GM12878 (cell line): ENCODE measurements at regions not wholly inside any gene's neighbourhood (a gene's known extent, or its start where the extent isn't known, plus 50 kb on each side); places are given as distances from the start of the nearest gene placed in this dataset.

ENCODE experiments used
- ATAC-seq: fragments of 200-7000 bp; cut with Tn5 transposase; 3 replicates; pipeline ENCODE4 v1.9.1; 2020; ENCODE audit warnings: mild to moderate bottlenecking, moderate library complexity
- BruUV-seq: library from RNA; stranded (reverse); fragments of 400-500 nt; replicated peaks from 2 replicates; lab custom pipeline; 2021; lab: Mats Ljungman, UMichigan
- CTCF ChIA-PET: fragments of 300-600 bp; sonication (Branson Sonifier 250); formaldehyde crosslinking; extraction: SDS; loops from one replicate; lab custom pipeline; 2021; ENCODE audit warnings: inconsistent platforms; lab: Yijun Ruan, JAX
- POLR2A ChIA-PET: fragments of 350-600 bp; formaldehyde crosslinking; extraction: SDS; loops from one replicate; lab custom pipeline; 2021; ENCODE audit warnings: inconsistent platforms; lab: Charles Lee
- RAD21 ChIA-PET: fragments of 300-600 bp; sonication (Branson Sonifier 250); formaldehyde crosslinking; loops from one replicate; lab custom pipeline; 2023; ENCODE audit warnings: antibody characterized with exemption; ENCODE audit not compliant: unreplicated experiment; lab: Charles Lee
- SMC1A ChIA-PET: fragments of 300-600 bp; sonication (Branson Sonifier 250); formaldehyde crosslinking; loops from one replicate; lab custom pipeline; 2023; ENCODE audit not compliant: unreplicated experiment, uncharacterized antibody; lab: Charles Lee
- DNase-seq: peaks from one replicate; pipeline ENCODE4 v3.0.0-alpha.2; 2011; ENCODE audit warnings: low read depth, low spot score
- FAIRE-seq: peaks from 3 replicates; lab custom pipeline; 2011; peaks lifted over from hg19 to GRCh38; lab: Jason Lieb, UNC
- H2AFZ ChIP-seq: 2 replicates; pipeline ENCODE4 v1.6.0; 2011; ENCODE audit warnings: low read depth, low read length, control low read depth; ENCODE audit not compliant: control insufficient read depth
- H3K27ac ChIP-seq: 2 replicates; pipeline ENCODE4 v1.5.1; 2011; ENCODE audit warnings: control low read depth; ENCODE audit not compliant: control insufficient read depth, insufficient read depth
- H3K27me3 ChIP-seq, 2 experiments: replicated peaks in 1 of 2; 2 replicates each; pipeline versions ENCODE4 v1.6.0 to v1.6.1; 2011; ENCODE audit warnings: low read length in 1 of 2; ENCODE audit not compliant: control insufficient read depth in 2 of 2, insufficient read depth in 2 of 2
- H3K36me3 ChIP-seq, 2 experiments: 2 replicates each; pipeline ENCODE4 v1.5.1; 2011; ENCODE audit warnings: low read length in 1 of 2; ENCODE audit not compliant: control insufficient read depth in 2 of 2, insufficient read depth in 2 of 2
- H3K4me1 ChIP-seq: 2 replicates; pipeline ENCODE4 v1.6.1; 2011; ENCODE audit warnings: mild to moderate bottlenecking, low read length, moderate library complexity, mixed read lengths; ENCODE audit not compliant: control insufficient read depth, insufficient read depth
- H3K4me2 ChIP-seq: 2 replicates; pipeline ENCODE4 v1.6.0; 2011; ENCODE audit warnings: control low read depth; ENCODE audit not compliant: control insufficient read depth, insufficient read depth
- H3K4me3 ChIP-seq: fragments of 200-600 bp; sonication (generic); 2 replicates; pipeline ENCODE4 v1.5.1; 2016
- H3K79me2 ChIP-seq: 2 replicates; pipeline ENCODE4 v1.6.0; 2011; ENCODE audit warnings: low read length; ENCODE audit not compliant: control insufficient read depth, insufficient read depth
- H3K9ac ChIP-seq: 2 replicates; pipeline ENCODE4 v1.8.0; 2011; ENCODE audit warnings: low read length, control low read depth, mixed read lengths; ENCODE audit not compliant: control insufficient read depth, insufficient read depth
- H3K9me3 ChIP-seq: replicated peaks from 3 replicates; pipeline ENCODE4 v1.5.1; 2011; ENCODE audit warnings: mild to moderate bottlenecking, low read length; ENCODE audit not compliant: control insufficient read depth, insufficient read depth
- H4K20me1 ChIP-seq: 2 replicates; pipeline ENCODE4 v1.6.0; 2011; ENCODE audit not compliant: control insufficient read depth, insufficient read depth
- MLLT1 ChIP-seq: fragments of 450-650 bp; IDR thresholded peaks from 2 replicates; pipeline ENCODE4 v1.6.1; 2016; ENCODE audit warnings: mild to moderate bottlenecking
- MXI1 ChIP-seq: fragments of 150-350 bp; IDR thresholded peaks from 2 replicates; pipeline ENCODE4 v1.6.1; 2011; ENCODE audit warnings: low read depth, mild to moderate bottlenecking, inconsistent platforms, low read length, improper control_type of control experiment
- ZBTB11 ChIP-seq: fragments of 450-650 bp; formaldehyde crosslinking; IDR thresholded peaks from 2 replicates; pipeline ENCODE4 v1.5.0; 2022; ENCODE audit warnings: mild to moderate bottlenecking, missing genetic modification characterization
- ZBTB40 ChIP-seq: fragments of 450-650 bp; IDR thresholded peaks from 2 replicates; pipeline ENCODE4 v1.6.1; 2016; ENCODE audit warnings: mild to moderate bottlenecking, moderate library complexity, borderline replicate concordance
- WGBS: methylation state at CpG from one replicate; pipeline ENCODE4 v1.1.6; 2016; ENCODE audit warnings: low lambda C conversion rate; ENCODE audit not compliant: insufficient replicate concordance, insufficient coverage; ENCODE audit errors: missing lambda C conversion rate; 5-methylcytosine and 5-hydroxymethylcytosine counted together
- in situ Hi-C: fragments of 300-500 bp; cut with MboI; formaldehyde crosslinking; loops from 9 replicates; pipeline ENCODE4 v1.14.3; 2018; ENCODE audit warnings: mixed read lengths
- intact Hi-C: fragments of 100-400 bp; cut with micrococcal nuclease; formaldehyde crosslinking; loops from one replicate; pipeline ENCODE4 v1.14.2; 2022; ENCODE audit not compliant: unreplicated experiment

GRCh38 chr10:91164520-91165065, 55.9 kb upstream of the PCGF5 start:
- intact Hi-C loops = no loop called here
- in situ Hi-C loops = no loop called here
- H3K4me2 ChIP-seq = peak overlapping the region; percentile 86
- FAIRE-seq = no peak
- no peak overlapping the region for H3K9ac ChIP-seq
- H3K27ac ChIP-seq = no peak overlapping the region
- H3K79me2 ChIP-seq = peaks cover 48% of the 10 kb centered on the region
- BruUV-seq = TSS peak; percentile 45
- no peaks in the 10 kb centered on the region for H3K27me3 ChIP-seq
- ATAC-seq = no peak
- no peak for DNase-seq
- H3K9me3 ChIP-seq = no peaks in the 10 kb centered on the region; the same call in 2 of the 3 replicates
- ChIA-PET RAD21 (interaction anchor here (1.1 to 2.7 kb wide), 5 partner anchors 12 to 86 kb away, joined by 3 to 19 read pairs (median 9); partner anchors contain the start of gene PCGF5), SMC1A (interaction anchor here (1.0 to 2.3 kb wide), 5 partner anchors 32 to 86 kb away, joined by 3 to 8 read pairs (median 4); no protein-coding TSS in a partner anchor), CTCF (interaction anchor here (0.9 to 3.0 kb wide), 5 partner anchors 15 to 158 kb away, joined by 3 to 11 read pairs (median 4); no protein-coding TSS in a partner anchor), POLR2A (interaction anchor here (1.4 kb wide), 2 partner anchors 28 to 36 kb away, joined by 4 to 6 read pairs; no protein-coding TSS in a partner anchor)
- WGBS = 91% methylated on average over 7 of the region's 7 CpGs
- peaks cover 14% of the 10 kb centered on the region; the same call in 1 of the 2 replicates for H3K4me1 ChIP-seq
- TF ChIP-seq MLLT1 = 0 out of 2 replicates have a peak, but pooled peaks have one; percentile 35
- no peak for TF ChIP-seq MXI1
- no peaks in the 10 kb centered on the region for H3K36me3 ChIP-seq
- H4K20me1 ChIP-seq = no peaks in the 10 kb centered on the region
- H3K4me3 ChIP-seq = peak overlapping the region; percentile 84
- no peak overlapping the region for H2AFZ ChIP-seq

- no peak for DNase-seq
- POLR2A ChIA-PET = no interaction called here
- no peak overlapping the region for H3K4me2 ChIP-seq
- H3K9ac ChIP-seq = no peak overlapping the region
- H4K20me1 ChIP-seq = no peaks in the 10 kb centered on the region
- peaks cover 12% of the 10 kb centered on the region; the same call in 1 of the 2 replicates for H3K4me1 ChIP-seq
- peaks cover 51% of the 10 kb centered on the region for H3K79me2 ChIP-seq
- BruUV-seq = no TSS peak
- no peak overlapping the region for H3K27ac ChIP-seq
- no peak for FAIRE-seq
- CTCF ChIA-PET = interaction anchor here (1.1 to 1.2 kb wide), 2 partner anchors 30 to 83 kb away, joined by 3 to 4 read pairs; no protein-coding TSS in a partner anchor
- no peaks in the 10 kb centered on the region; the same call in 1 of the 3 replicates for H3K9me3 ChIP-seq
- intact Hi-C loops (no loop called here), in situ Hi-C loops (no loop called here)
- no peak for ATAC-seq
- RAD21 ChIA-PET = interaction anchor here (1.5 kb wide), 1 partner anchor 79 kb away, joined by 4 read pairs; no protein-coding TSS in a partner anchor
- no peaks in the 10 kb centered on the region for H3K36me3 ChIP-seq
- no peak overlapping the region for H2AFZ ChIP-seq
- SMC1A ChIA-PET = interaction anchor here (1.2 to 2.1 kb wide), 3 partner anchors 17 to 160 kb away, joined by 3 to 7 read pairs (median 6); no protein-coding TSS in a partner anchor
- H3K27me3 ChIP-seq = no peaks in the 10 kb centered on the region
- WGBS = 100% methylated on average over 2 of the region's 2 CpGs
- H3K4me3 ChIP-seq = no peak overlapping the region
- TF ChIP-seq ZBTB40 = no peak
- TF ChIP-seq ZBTB11 (CRISPR knock-in tag) = no peak
Observed at GRCh38 chr10:91167406-91167805, 53.1 kb upstream of the PCGF5 start.
